ENCODE measurements at regions not wholly inside any gene's neighbourhood (a gene's known extent, or its start where the extent isn't known, plus 50 kb on each side); places are given as distances from the start of the nearest gene placed in this dataset.

DNA sequence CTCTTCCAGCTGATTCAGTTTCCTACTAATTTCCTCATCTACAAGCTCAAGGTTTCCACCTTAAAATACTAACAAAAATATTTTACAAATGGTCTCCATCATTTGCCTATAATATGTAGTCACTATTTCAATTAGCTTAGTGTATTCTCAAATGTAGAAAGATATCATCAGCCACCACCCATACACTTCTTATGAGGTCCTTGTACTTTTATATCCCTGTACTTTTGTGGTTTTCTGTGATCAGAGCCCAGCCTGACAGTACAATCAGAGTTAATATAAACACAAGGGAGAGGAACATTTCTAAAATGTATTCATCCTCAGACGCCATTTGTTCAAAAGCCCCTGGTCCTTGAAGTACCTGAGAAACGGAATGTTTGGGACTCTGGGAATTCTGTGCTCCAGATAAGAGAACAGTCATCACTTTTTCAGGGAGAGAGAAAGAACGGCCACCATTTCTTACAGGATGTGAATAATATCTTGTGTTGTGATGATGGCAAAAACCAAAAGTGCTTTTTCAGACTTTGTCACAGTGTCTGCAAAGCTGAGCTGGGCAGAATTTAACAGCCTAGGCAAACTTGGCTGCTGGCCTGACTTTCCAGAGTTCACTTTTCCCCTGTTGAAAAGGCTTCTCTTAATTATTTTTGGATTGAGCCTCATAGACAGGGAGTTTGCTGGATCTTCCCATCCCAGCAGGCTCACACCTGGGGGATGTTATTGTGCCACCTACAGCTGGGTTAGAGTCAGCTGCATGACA is 361.7 kb upstream of the ACVR2A start:
- TF ChIP-seq POLR2A (IDR thresholded peaks at IDR 0.05) (no peak), CTCF (IDR thresholded peaks at IDR 0.05) (no peak), POLR2AphosphoS5 (IDR thresholded peaks at IDR 0.05) (no peak), EP300 (IDR thresholded peaks at IDR 0.05) (no peak)
